HCT116 (cell line): ENCODE measurements at regions not wholly inside any gene's neighbourhood (a gene's known extent, or its start where the extent isn't known, plus 50 kb on each side); places are given as distances from the start of the nearest gene placed in this dataset.

Experiments
- ATF3 ChIP-seq: IDR thresholded peaks from 2 replicates; pipeline ENCODE4 v1.6.1; 2012
- CTCF ChIP-seq, 3 experiments: fragments of 200-600 bp in 1 of 3; sonication (generic) in 1 of 3; IDR thresholded peaks in 2 of 3; conservative IDR thresholded peaks in 1 of 3; 2 replicates each; pipeline ENCODE4 v1.5.1; 2012 to 2017; ENCODE audit warnings: low read depth in 2 of 3, low read length in 2 of 3, antibody characterized with exemption in 1 of 3, borderline replicate concordance in 1 of 3, control low read depth in 1 of 3, mild to moderate bottlenecking in 1 of 3, mixed read lengths in 1 of 3, mixed run types in 1 of 3, moderate library complexity in 1 of 3; ENCODE audit not compliant: insufficient read depth in 1 of 3
- EGR1 ChIP-seq: IDR thresholded peaks from 2 replicates; pipeline ENCODE4 v1.6.1; 2012; ENCODE audit warnings: low read depth
- EZH2phosphoT487 ChIP-seq: fragments of 200-600 bp; IDR thresholded peaks from 2 replicates; pipeline ENCODE4 v1.6.1; 2018; ENCODE audit warnings: antibody characterized with exemption, borderline replicate concordance
- FOSL1 ChIP-seq: IDR thresholded peaks from 2 replicates; pipeline ENCODE4 v1.6.1; 2012; ENCODE audit warnings: low read depth
- MAX ChIP-seq: IDR thresholded peaks from 2 replicates; pipeline ENCODE4 v1.6.1; 2012
- POLR2A ChIP-seq: IDR thresholded peaks from 2 replicates; pipeline ENCODE4 v1.7.0; 2011; ENCODE audit warnings: borderline replicate concordance; ENCODE audit not compliant: insufficient read depth, insufficient read length; ENCODE audit errors: extremely low read depth
- POLR2AphosphoS5 ChIP-seq: IDR thresholded peaks from 2 replicates; pipeline ENCODE4 v1.6.1; 2011; ENCODE audit warnings: mild to moderate bottlenecking, low read depth, low read length, moderate library complexity
- TCF7L2 ChIP-seq: IDR thresholded peaks from 2 replicates; pipeline ENCODE4 v1.7.0; 2011; ENCODE audit warnings: borderline replicate concordance, inconsistent platforms; ENCODE audit not compliant: insufficient read depth, insufficient read length; ENCODE audit errors: extremely low read depth
- YY1 ChIP-seq: IDR thresholded peaks from 2 replicates; pipeline ENCODE4 v1.6.1; 2011; ENCODE audit warnings: low read length, low read depth, moderate library complexity, mild to moderate bottlenecking; ENCODE audit not compliant: insufficient replicate concordance; ENCODE audit errors: extremely low read depth

GRCh38 chr17:6303664-6304063 is 131.3 kb downstream of the AIPL1 start:
- TF ChIP-seq POLR2AphosphoS5 = no peak
- TF ChIP-seq ATF3 = no peak
- TF ChIP-seq CTCF (IDR thresholded peaks at IDR 0.05 in 2 of 3, conservative IDR thresholded peaks at IDR 0.05 in 1 of 3; ENCODE audit: borderline replicate concordance in 1 of 3, insufficient read depth in 1 of 3, low read depth in 2 of 3, low read length in 2 of 3) = no peak
- TF ChIP-seq FOSL1 = no peak
- TF ChIP-seq MAX = no peak
- no peak for TF ChIP-seq EZH2phosphoT487
- no peak for TF ChIP-seq TCF7L2
- no peak for TF ChIP-seq EGR1
- no peak for TF ChIP-seq YY1
- no peak for TF ChIP-seq POLR2A
